Upper lobe of left lung (tissue), 6 donors: ENCODE measurements at regions not wholly inside any gene's neighbourhood (a gene's known extent, or its start where the extent isn't known, plus 50 kb on each side); places are given as distances from the start of the nearest gene placed in this dataset.

Experiments used
- ATAC-seq, 2 donors: fragments of 200-7000 bp; cut with Tn5 transposase; one replicate each; pipeline ENCODE4 v1.9.1; 2022; ENCODE audit warnings: mild to moderate bottlenecking in 2 of 2, moderate library complexity in 2 of 2; ENCODE audit not compliant: low FRiP score in 2 of 2
- DNase-seq, 2 donors: peaks; one replicate each; pipeline ENCODE4 v3.0.0-alpha.2; 2019 to 2020
- H3K27ac ChIP-seq, 4 donors: fragments of 200-600 bp; sonication (generic); one replicate each; pipeline ENCODE4 v1.5.1; 2016 to 2019
- H3K27me3 ChIP-seq, 4 donors: fragments of 200-600 bp; sonication (generic); one replicate each; pipeline ENCODE4 v1.5.1; 2017 to 2019
- H3K36me3 ChIP-seq, 4 donors: fragments of 200-600 bp; sonication (generic); one replicate each; pipeline ENCODE4 v1.5.1; 2016 to 2019
- H3K4me1 ChIP-seq, 4 donors: fragments of 200-600 bp; sonication (generic); one replicate each; pipeline ENCODE4 v1.5.1; 2018 to 2019
- H3K4me3 ChIP-seq, 4 donors: fragments of 200-600 bp; sonication (generic); one replicate each; pipeline ENCODE4 v1.5.1; 2017 to 2019; ENCODE audit warnings: mild to moderate bottlenecking in 2 of 4, moderate library complexity in 1 of 4
- H3K9me3 ChIP-seq, 4 donors: fragments of 200-600 bp; sonication (generic); one replicate each; pipeline ENCODE4 v1.5.1; 2018 to 2019
- CTCF ChIP-seq, 6 experiments: fragments of 450-650 bp in 4 of 6; fragments of 200-600 bp in 2 of 6; sonication (generic) in 2 of 6; IDR thresholded peaks; one replicate each; pipeline ENCODE4 v1.5.1; 2016 to 2019; ENCODE audit warnings: antibody characterized with exemption in 6 of 6
- EP300 ChIP-seq, 4 donors: sonication (generic); formaldehyde crosslinking; IDR thresholded peaks; one replicate each; pipeline ENCODE4 v1.5.1; 2017; ENCODE audit warnings: antibody characterized with exemption in 4 of 4, control low read depth in 2 of 4
- POLR2A ChIP-seq, 4 donors: fragments of 450-650 bp; IDR thresholded peaks; one replicate each; pipeline ENCODE4 v1.5.1; 2016 to 2017; ENCODE audit warnings: antibody characterized with exemption in 4 of 4, mild to moderate bottlenecking in 2 of 4
- POLR2AphosphoS5 ChIP-seq, 2 donors: sonication (generic); formaldehyde crosslinking; IDR thresholded peaks; one replicate each; pipeline ENCODE4 v1.5.1; 2017; ENCODE audit warnings: antibody characterized with exemption in 2 of 2
- WGBS, 2 donors: methylation state at CpG; one replicate each; pipeline ENCODE4 v1.1.5; 2017 to 2018; 5-methylcytosine and 5-hydroxymethylcytosine counted together
- donor health status: DM: no; HTN: no; CAD: no; lungs with moderate emphysema.
- donor health status: DM: no; HTN: yes; CAD: no; lungs with severe emphysema.

DNA sequence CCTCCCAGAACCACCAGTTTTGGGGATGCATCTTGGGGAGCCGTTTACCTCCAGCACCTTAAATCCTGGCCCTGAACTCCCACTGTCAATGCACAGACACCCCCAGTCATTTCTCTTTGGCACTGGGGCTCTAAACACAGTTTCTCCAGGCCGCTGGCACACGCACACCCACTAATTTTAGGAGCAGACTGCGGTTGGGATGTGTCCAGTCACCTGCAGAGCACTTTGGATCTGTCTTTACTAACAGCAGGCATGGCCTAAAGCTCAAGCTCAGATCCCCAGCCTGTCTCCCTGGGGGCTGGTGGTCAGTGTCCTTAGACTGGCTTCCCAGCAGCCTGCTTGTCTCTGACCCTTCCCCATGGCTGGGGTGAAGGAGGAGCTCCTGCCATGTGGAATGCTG, 49.9 kb downstream of the SYNE3 start:
- no peak overlapping the region for H3K27ac ChIP-seq
- no peaks in the 10 kb centered on the region for H3K27me3 ChIP-seq
- WGBS, 2 donors, result 62 to 86% methylated on average over 3 to 4 of the region's 4 CpGs
- TF ChIP-seq EP300 (IDR thresholded peaks at IDR 0.05), result no peak
- TF ChIP-seq POLR2A (IDR thresholded peaks at IDR 0.05), result no peak
- no peak for TF ChIP-seq POLR2AphosphoS5 (IDR thresholded peaks at IDR 0.05)
- TF ChIP-seq CTCF (IDR thresholded peaks at IDR 0.05), result no peak
- H3K9me3 ChIP-seq, result no peaks in the 10 kb centered on the region
- peaks cover 0 to 59% (median 18%) of the 10 kb centered on the region in 4 donors for H3K36me3 ChIP-seq
- H3K4me1 ChIP-seq, result peaks cover 5 to 25% (median 22%) of the 10 kb centered on the region in 4 donors
- H3K4me3 ChIP-seq, result no peak overlapping the region
- ATAC-seq (no peak), DNase-seq (no peak)

- peaks cover 5 to 26% (median 22%) of the 10 kb centered on the region in 4 donors for H3K4me1 ChIP-seq
- H3K9me3 ChIP-seq, result no peaks in the 10 kb centered on the region
- no peak for ATAC-seq
- H3K36me3 ChIP-seq, result peaks cover 0 to 57% (median 18%) of the 10 kb centered on the region in 4 donors
- H3K4me3 ChIP-seq, result no peak overlapping the region
- no peak overlapping the region for H3K27ac ChIP-seq
- 95 to 98% methylated on average over 7 to 15 of the region's 15 CpGs for WGBS, 2 donors
- TF ChIP-seq CTCF (IDR thresholded peaks at IDR 0.05), result no peak
- no peak for DNase-seq
- no peaks in the 10 kb centered on the region for H3K27me3 ChIP-seq
These were observed 50.5 kb downstream of the SYNE3 start for GRCh38 chr14:95465936-95466335.

- Histone ChIP-seq H3K9me3 (no peaks in the 10 kb centered on the region), H3K4me3 (no peak overlapping the region), H3K4me1 (peaks cover 8 to 30% (median 24%) of the 10 kb centered on the region in 4 donors), H3K36me3 (peaks cover 0 to 52% (median 18%) of the 10 kb centered on the region in 4 donors), H3K27ac (no peak overlapping the region), H3K27me3 (no peaks in the 10 kb centered on the region)
- no peak for DNase-seq
- no peak for ATAC-seq
- no peak for TF ChIP-seq POLR2A (IDR thresholded peaks at IDR 0.05)
- no peak for TF ChIP-seq CTCF (IDR thresholded peaks at IDR 0.05)
- no peak for TF ChIP-seq EP300 (IDR thresholded peaks at IDR 0.05)
- no peak for TF ChIP-seq POLR2AphosphoS5 (IDR thresholded peaks at IDR 0.05)
- 92 to 100% methylated on average over 2 to 3 of the region's 3 CpGs for WGBS, 2 donors
These were observed 51.1 kb downstream of the SYNE3 start for GRCh38 chr14:95465358-95465757.

DNA sequence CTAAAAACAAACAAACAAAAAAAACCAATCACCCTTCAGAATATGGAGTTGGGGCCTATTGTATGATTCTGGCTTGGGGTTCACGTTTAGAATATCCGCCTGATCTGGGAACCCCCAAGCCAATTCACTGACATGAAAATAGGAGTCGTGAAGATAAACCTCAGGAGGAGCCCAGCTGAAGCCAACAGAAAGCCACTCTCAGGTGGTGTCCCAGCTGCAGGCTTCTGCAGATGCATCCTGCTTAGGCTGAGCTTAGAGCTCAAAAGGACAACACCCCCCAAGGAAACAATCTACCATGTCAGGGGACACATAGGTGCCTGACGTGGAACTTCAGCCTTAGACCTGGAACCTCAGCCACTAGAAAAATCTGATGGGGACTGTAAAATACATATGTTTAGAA, 51.9 kb downstream of the SYNE3 start:
- H3K27ac ChIP-seq, result no peak overlapping the region

More for the DNA sequence above, 51.9 kb downstream of the SYNE3 start:
- no peak for TF ChIP-seq POLR2A (IDR thresholded peaks at IDR 0.05)
- TF ChIP-seq CTCF (IDR thresholded peaks at IDR 0.05), result no peak
- no peak for TF ChIP-seq POLR2AphosphoS5 (IDR thresholded peaks at IDR 0.05)
- Histone ChIP-seq H3K4me3 (no peak overlapping the region), H3K36me3 (peaks cover 0 to 45% (median 19%) of the 10 kb centered on the region in 4 donors), H3K27me3 (no peaks in the 10 kb centered on the region), H3K9me3 (no peaks in the 10 kb centered on the region), H3K4me1 (peaks cover 8 to 30% (median 24%) of the 10 kb centered on the region in 4 donors)
- ATAC-seq (no peak), DNase-seq (no peak)
- 82 to 88% methylated on average over 4 of the region's 4 CpGs for WGBS, 2 donors
